Suprapubic skin (tissue), 4 donors: ENCODE measurements at regions not wholly inside any gene's neighbourhood (a gene's known extent, or its start where the extent isn't known, plus 50 kb on each side); places are given as distances from the start of the nearest gene placed in this dataset.
"Not testable (repeated sequence)": the region's sequence is repeated elsewhere in the genome, so short reads cannot be mapped to it uniquely, and the experiment has no call there.

ENCODE experiments used
- DNase-seq, 2 donors: peaks; one replicate each; pipeline ENCODE4 v3.0.0-alpha.2; 2019; ENCODE audit warnings: low spot score in 2 of 2
- H3K27ac ChIP-seq: fragments of 200-600 bp; sonication (generic); one replicate; pipeline ENCODE4 v1.5.1; 2019
- H3K27me3 ChIP-seq: fragments of 200-600 bp; sonication (generic); one replicate; pipeline ENCODE4 v1.5.1; 2019
- H3K36me3 ChIP-seq: fragments of 200-600 bp; sonication (generic); one replicate; pipeline ENCODE4 v1.5.1; 2019
- H3K4me1 ChIP-seq: fragments of 200-600 bp; sonication (generic); one replicate; pipeline ENCODE4 v1.5.1; 2019
- H3K4me3 ChIP-seq: fragments of 200-600 bp; sonication (generic); one replicate; pipeline ENCODE4 v1.5.1; 2019; ENCODE audit warnings: mild to moderate bottlenecking
- H3K9me3 ChIP-seq: fragments of 200-600 bp; sonication (generic); one replicate; pipeline ENCODE4 v1.5.1; 2019
- CTCF ChIP-seq, 2 donors: fragments of 200-600 bp in 1 of 2; fragments of 450-650 bp in 1 of 2; sonication (generic) in 1 of 2; IDR thresholded peaks; one replicate each; pipeline ENCODE4 v1.5.1; 2016 to 2019; ENCODE audit warnings: antibody characterized with exemption in 2 of 2, mild to moderate bottlenecking in 1 of 2, moderate library complexity in 1 of 2
- EP300 ChIP-seq: sonication (generic); formaldehyde crosslinking; IDR thresholded peaks from one replicate; pipeline ENCODE4 v1.6.1; 2017; ENCODE audit warnings: antibody characterized with exemption
- POLR2A ChIP-seq, 2 donors: fragments of 450-650 bp; IDR thresholded peaks; one replicate each; pipeline ENCODE4 v1.6.1; 2017; ENCODE audit warnings: antibody characterized with exemption in 2 of 2, mild to moderate bottlenecking in 2 of 2, moderate library complexity in 2 of 2
- POLR2AphosphoS5 ChIP-seq, 3 donors: sonication (generic); formaldehyde crosslinking; IDR thresholded peaks; one replicate each; pipeline ENCODE4 v1.6.1; 2017; ENCODE audit warnings: antibody characterized with exemption in 3 of 3
- WGBS: methylation state at CpG from one replicate; pipeline ENCODE4 v1.1.5; 2018; 5-methylcytosine and 5-hydroxymethylcytosine counted together

- WGBS: 92% methylated on average over 1 of the region's 1 CpG
- no peak for TF ChIP-seq POLR2A (IDR thresholded peaks at IDR 0.05)
- TF ChIP-seq CTCF (IDR thresholded peaks at IDR 0.05): no peak
- no peak for TF ChIP-seq EP300
- TF ChIP-seq POLR2AphosphoS5 (IDR thresholded peaks at IDR 0.05): no peak
- Histone ChIP-seq H3K9me3 (no peaks in the 10 kb centered on the region), H3K27me3 (no peaks in the 10 kb centered on the region), H3K4me1 (no peaks in the 10 kb centered on the region), H3K27ac (no peak overlapping the region), H3K4me3 (no peak overlapping the region), H3K36me3 (no peaks in the 10 kb centered on the region)
- DNase-seq: no peak
Measured at GRCh38 chrX:3994315-3994714, 280.9 kb upstream of the PRKX start.

GRCh38 chrX:3990569-3990968, 277.1 kb upstream of the PRKX start:
- Histone ChIP-seq H3K36me3 (no peaks in the 10 kb centered on the region), H3K4me1 (no peaks in the 10 kb centered on the region), H3K4me3 (no peak overlapping the region), H3K27ac (no peak overlapping the region), H3K27me3 (no peaks in the 10 kb centered on the region), H3K9me3 (no peaks in the 10 kb centered on the region)
- TF ChIP-seq EP300 (no peak), CTCF (IDR thresholded peaks at IDR 0.05) (no peak), POLR2A (IDR thresholded peaks at IDR 0.05) (no peak), POLR2AphosphoS5 (IDR thresholded peaks at IDR 0.05) (no peak)
- WGBS: 50% methylated on average over 1 of the region's 1 CpG
- no peak for DNase-seq

GRCh38 chrX:3972104-3972858, 258.8 kb upstream of the PRKX start:
- not testable (repeated sequence) for DNase-seq, H3K4me1 ChIP-seq, H3K4me3 ChIP-seq, H3K9me3 ChIP-seq, H3K27me3 ChIP-seq, H3K27ac ChIP-seq, H3K36me3 ChIP-seq
- WGBS: 80% methylated on average over 6 of the region's 8 CpGs

GRCh38 chrX:3968749-3969148, 255.3 kb upstream of the PRKX start:
- Histone ChIP-seq H3K36me3 (no peaks in the 10 kb centered on the region), H3K4me1 (no peaks in the 10 kb centered on the region), H3K27ac (no peak overlapping the region), H3K4me3 (no peak overlapping the region), H3K9me3 (no peaks in the 10 kb centered on the region), H3K27me3 (no peaks in the 10 kb centered on the region)
- WGBS: 95% methylated on average over 4 of the region's 4 CpGs
- TF ChIP-seq POLR2AphosphoS5 (IDR thresholded peaks at IDR 0.05): no peak
- no peak for TF ChIP-seq POLR2A (IDR thresholded peaks at IDR 0.05)
- no peak for TF ChIP-seq CTCF (IDR thresholded peaks at IDR 0.05)
- no peak for TF ChIP-seq EP300
- DNase-seq: no peak

- Histone ChIP-seq H3K4me3 (no peak overlapping the region), H3K36me3 (no peaks in the 10 kb centered on the region), H3K4me1 (no peaks in the 10 kb centered on the region), H3K9me3 (no peaks in the 10 kb centered on the region), H3K27ac (no peak overlapping the region), H3K27me3 (no peaks in the 10 kb centered on the region)
- DNase-seq: no peak
- 42% methylated on average over 6 of the region's 6 CpGs for WGBS
- TF ChIP-seq EP300 (no peak), CTCF (IDR thresholded peaks at IDR 0.05) (no peak)
Measured at GRCh38 chrX:3963980-3964379, 250.5 kb upstream of the PRKX start.
